ENCODE measurements at regions not wholly inside any gene's neighbourhood (a gene's known extent, or its start where the extent isn't known, plus 50 kb on each side); places are given as distances from the start of the nearest gene placed in this dataset.
A peak's percentile ranks its signal among the peaks of the same experiment; 100 is the strongest.

DNA sequence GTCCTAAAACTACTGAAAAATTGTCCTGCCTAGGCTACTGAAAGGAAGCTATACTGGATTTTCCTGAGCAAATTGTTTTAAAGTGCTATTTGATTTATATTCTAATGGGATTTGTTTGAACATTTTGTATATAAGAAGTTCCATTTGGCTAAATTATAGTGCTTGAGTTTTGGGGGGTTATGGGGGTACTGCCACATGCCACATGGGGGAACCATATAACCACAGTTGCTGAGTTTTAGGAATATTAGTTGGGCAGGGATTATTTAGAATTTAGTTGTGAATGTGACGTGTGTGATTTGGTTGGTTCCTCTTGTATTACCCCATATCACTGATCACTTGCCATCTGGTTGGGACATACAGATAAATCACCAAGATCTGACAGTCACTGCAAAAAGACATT, 224.5 kb upstream of the TAPT1 start:
- TF ChIP-seq CTCF (conservative IDR thresholded peaks at IDR 0.05 in 1 of 2, IDR thresholded peaks at IDR 0.05 in 1 of 2; ENCODE audit: low read depth in 1 of 2, low read length in 2 of 2), result peak; percentile 33 to 38
- no peak for TF ChIP-seq EZH2 (IDR thresholded peaks at IDR 0.05; ENCODE audit: low read length, missing control alignments)
